ENCODE measurements at regions not wholly inside any gene's neighbourhood (a gene's known extent, or its start where the extent isn't known, plus 50 kb on each side); places are given as distances from the start of the nearest gene placed in this dataset.

- TF ChIP-seq POLR2AphosphoS5 (IDR thresholded peaks at IDR 0.05): no peak
- TF ChIP-seq, protein P1, sequence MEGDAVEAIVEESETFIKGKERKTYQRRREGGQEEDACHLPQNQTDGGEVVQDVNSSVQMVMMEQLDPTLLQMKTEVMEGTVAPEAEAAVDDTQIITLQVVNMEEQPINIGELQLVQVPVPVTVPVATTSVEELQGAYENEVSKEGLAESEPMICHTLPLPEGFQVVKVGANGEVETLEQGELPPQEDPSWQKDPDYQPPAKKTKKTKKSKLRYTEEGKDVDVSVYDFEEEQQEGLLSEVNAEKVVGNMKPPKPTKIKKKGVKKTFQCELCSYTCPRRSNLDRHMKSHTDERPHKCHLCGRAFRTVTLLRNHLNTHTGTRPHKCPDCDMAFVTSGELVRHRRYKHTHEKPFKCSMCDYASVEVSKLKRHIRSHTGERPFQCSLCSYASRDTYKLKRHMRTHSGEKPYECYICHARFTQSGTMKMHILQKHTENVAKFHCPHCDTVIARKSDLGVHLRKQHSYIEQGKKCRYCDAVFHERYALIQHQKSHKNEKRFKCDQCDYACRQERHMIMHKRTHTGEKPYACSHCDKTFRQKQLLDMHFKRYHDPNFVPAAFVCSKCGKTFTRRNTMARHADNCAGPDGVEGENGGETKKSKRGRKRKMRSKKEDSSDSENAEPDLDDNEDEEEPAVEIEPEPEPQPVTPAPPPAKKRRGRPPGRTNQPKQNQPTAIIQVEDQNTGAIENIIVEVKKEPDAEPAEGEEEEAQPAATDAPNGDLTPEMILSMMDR (IDR thresholded peaks at IDR 0.05): no peak
Measured at GRCh38 chr17:77664097-77664729, 294.3 kb upstream of the TNRC6C start.

Measured in breast epithelium (tissue), 3 donors.